ENCODE measurements at regions not wholly inside any gene's neighbourhood (a gene's known extent, or its start where the extent isn't known, plus 50 kb on each side); places are given as distances from the start of the nearest gene placed in this dataset.

DNA sequence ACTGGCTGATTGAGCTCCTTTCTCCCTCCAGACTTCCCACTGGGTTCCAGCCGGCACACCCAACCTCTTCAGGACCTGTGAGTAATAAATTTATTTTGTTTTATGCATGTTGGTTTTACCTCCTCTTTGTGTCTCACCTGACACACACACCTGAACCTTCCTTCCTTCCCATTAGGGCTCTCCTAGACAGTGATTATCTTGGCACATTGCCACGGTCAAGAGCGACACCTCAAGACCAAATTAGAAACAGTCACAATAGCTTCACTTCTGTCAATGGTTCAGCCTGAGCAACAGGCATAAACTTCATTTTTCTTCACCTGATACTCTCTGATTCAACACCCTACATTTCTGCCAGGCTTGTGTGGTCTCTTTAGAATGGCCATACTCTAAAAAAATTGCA lies 296.3 kb upstream of the SMARCA2 start:
- Histone ChIP-seq H3K4me2 (ENCODE audit: low read length) (no peak overlapping the region), H3K4me3 (ENCODE audit: low read depth, low read length) (no peak overlapping the region), H3K27me3 (ENCODE audit: control insufficient read depth, insufficient read depth, low read length) (no peaks in the 10 kb centered on the region), H3K9me3 (ENCODE audit: control insufficient read depth, low read length) (no peaks in the 10 kb centered on the region), H2AFZ (no peak overlapping the region), H3K9ac (no peak overlapping the region), H3K79me2 (no peaks in the 10 kb centered on the region), H3K36me3 (ENCODE audit: control insufficient read depth, insufficient read depth, low read length) (no peaks in the 10 kb centered on the region), H3K4me1 (no peaks in the 10 kb centered on the region), H3K27ac (no peak overlapping the region)
- TF ChIP-seq, protein P1, sequence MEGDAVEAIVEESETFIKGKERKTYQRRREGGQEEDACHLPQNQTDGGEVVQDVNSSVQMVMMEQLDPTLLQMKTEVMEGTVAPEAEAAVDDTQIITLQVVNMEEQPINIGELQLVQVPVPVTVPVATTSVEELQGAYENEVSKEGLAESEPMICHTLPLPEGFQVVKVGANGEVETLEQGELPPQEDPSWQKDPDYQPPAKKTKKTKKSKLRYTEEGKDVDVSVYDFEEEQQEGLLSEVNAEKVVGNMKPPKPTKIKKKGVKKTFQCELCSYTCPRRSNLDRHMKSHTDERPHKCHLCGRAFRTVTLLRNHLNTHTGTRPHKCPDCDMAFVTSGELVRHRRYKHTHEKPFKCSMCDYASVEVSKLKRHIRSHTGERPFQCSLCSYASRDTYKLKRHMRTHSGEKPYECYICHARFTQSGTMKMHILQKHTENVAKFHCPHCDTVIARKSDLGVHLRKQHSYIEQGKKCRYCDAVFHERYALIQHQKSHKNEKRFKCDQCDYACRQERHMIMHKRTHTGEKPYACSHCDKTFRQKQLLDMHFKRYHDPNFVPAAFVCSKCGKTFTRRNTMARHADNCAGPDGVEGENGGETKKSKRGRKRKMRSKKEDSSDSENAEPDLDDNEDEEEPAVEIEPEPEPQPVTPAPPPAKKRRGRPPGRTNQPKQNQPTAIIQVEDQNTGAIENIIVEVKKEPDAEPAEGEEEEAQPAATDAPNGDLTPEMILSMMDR (IDR thresholded peaks at IDR 0.05) = no peak

DNA sequence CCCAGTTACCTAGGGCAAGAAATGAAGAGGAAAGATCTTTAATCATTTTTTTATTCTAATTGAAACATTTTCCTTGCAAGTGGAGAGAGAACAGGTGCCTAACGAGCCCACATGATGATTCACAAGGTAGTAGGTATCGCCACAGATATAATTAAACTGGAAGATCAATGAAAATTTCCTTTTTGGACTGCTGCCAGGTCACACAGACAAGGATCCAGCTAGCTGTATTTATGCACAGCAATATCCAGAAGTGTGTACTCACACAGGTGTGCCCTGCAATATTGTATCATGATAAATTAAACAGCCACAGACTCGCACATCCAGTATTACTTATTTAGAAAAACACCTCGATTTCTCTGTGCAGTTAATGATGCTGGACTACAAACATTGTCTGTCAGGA lies 294.0 kb upstream of the SMARCA2 start:
- no peaks in the 10 kb centered on the region for H3K9me3 ChIP-seq (ENCODE audit: control insufficient read depth, low read length)
- H3K4me3 ChIP-seq (ENCODE audit: low read depth, low read length) = no peak overlapping the region
- no peaks in the 10 kb centered on the region for H3K27me3 ChIP-seq (ENCODE audit: control insufficient read depth, insufficient read depth, low read length)
- H2AFZ ChIP-seq = no peak overlapping the region
- H3K27ac ChIP-seq = no peak overlapping the region
- no peaks in the 10 kb centered on the region for H3K79me2 ChIP-seq
- TF ChIP-seq, protein P1 (IDR thresholded peaks at IDR 0.05) = no peak
- H3K9ac ChIP-seq = no peak overlapping the region
- no peaks in the 10 kb centered on the region for H3K4me1 ChIP-seq
- no peak overlapping the region for H3K4me2 ChIP-seq (ENCODE audit: low read length)
- no peaks in the 10 kb centered on the region for H3K36me3 ChIP-seq (ENCODE audit: control insufficient read depth, insufficient read depth, low read length)

DNA sequence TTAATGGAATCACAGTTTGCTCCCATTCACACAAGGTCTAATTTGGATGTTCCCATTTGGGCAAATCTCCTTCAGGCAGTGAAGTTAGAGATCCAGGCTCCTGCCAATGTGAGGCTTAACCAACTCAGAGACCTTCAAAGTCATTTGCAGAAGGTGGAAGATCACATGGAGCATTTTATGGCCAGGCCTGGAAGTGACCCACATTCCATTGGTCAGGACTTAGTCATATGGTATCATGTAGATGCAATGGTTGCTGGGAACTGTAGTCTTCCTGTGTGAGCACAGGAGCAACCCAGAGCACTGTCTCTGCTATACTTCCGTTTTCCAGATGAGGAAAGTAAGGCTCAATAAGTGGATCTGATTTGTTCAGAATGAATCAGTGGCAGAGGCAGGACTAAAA lies 292.7 kb upstream of the SMARCA2 start:
- Histone ChIP-seq H3K4me1 (no peaks in the 10 kb centered on the region), H3K36me3 (ENCODE audit: control insufficient read depth, insufficient read depth, low read length) (no peaks in the 10 kb centered on the region), H2AFZ (no peak overlapping the region), H3K27ac (no peak overlapping the region), H3K27me3 (ENCODE audit: control insufficient read depth, insufficient read depth, low read length) (no peaks in the 10 kb centered on the region), H3K9me3 (ENCODE audit: control insufficient read depth, low read length) (no peaks in the 10 kb centered on the region), H3K9ac (no peak overlapping the region), H3K4me3 (ENCODE audit: low read depth, low read length) (no peak overlapping the region), H3K79me2 (no peaks in the 10 kb centered on the region), H3K4me2 (ENCODE audit: low read length) (no peak overlapping the region)
- TF ChIP-seq, protein P1 (IDR thresholded peaks at IDR 0.05) = no peak

DNA sequence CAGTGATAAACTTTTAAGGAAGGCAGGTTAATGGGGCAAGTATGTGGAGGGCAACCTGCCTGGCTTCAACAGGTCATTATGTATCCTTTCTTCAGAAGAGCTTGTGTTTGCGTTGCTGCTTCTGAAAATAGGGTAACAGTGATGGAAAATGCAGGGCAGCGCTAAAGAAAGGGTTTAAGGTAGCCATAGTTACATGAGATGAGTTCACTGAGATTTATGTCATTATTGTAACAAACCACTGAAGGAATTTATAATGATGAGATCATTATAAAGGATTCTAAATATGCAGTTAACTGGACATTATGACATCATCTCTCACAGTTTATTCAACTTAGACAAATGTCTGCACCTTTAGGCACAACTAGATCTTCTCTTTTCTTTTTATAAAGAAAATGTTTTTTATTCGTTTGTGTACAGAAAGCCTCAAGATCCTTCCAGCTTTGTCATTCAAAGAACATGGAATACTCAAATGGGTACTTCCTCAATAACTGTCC lies 291.6 kb upstream of the SMARCA2 start:
- no peak overlapping the region for H3K9ac ChIP-seq
- H3K27ac ChIP-seq = no peak overlapping the region
- no peaks in the 10 kb centered on the region for H3K27me3 ChIP-seq (ENCODE audit: control insufficient read depth, insufficient read depth, low read length)
- no peak overlapping the region for H3K4me3 ChIP-seq (ENCODE audit: low read depth, low read length)
- H3K79me2 ChIP-seq = no peaks in the 10 kb centered on the region
- H2AFZ ChIP-seq = no peak overlapping the region
- H3K36me3 ChIP-seq (ENCODE audit: control insufficient read depth, insufficient read depth, low read length) = no peaks in the 10 kb centered on the region
- H3K4me2 ChIP-seq (ENCODE audit: low read length) = no peak overlapping the region
- H3K9me3 ChIP-seq (ENCODE audit: control insufficient read depth, low read length) = no peaks in the 10 kb centered on the region
- H3K4me1 ChIP-seq = no peaks in the 10 kb centered on the region
- TF ChIP-seq, protein P1 (IDR thresholded peaks at IDR 0.05) = no peak

DNA sequence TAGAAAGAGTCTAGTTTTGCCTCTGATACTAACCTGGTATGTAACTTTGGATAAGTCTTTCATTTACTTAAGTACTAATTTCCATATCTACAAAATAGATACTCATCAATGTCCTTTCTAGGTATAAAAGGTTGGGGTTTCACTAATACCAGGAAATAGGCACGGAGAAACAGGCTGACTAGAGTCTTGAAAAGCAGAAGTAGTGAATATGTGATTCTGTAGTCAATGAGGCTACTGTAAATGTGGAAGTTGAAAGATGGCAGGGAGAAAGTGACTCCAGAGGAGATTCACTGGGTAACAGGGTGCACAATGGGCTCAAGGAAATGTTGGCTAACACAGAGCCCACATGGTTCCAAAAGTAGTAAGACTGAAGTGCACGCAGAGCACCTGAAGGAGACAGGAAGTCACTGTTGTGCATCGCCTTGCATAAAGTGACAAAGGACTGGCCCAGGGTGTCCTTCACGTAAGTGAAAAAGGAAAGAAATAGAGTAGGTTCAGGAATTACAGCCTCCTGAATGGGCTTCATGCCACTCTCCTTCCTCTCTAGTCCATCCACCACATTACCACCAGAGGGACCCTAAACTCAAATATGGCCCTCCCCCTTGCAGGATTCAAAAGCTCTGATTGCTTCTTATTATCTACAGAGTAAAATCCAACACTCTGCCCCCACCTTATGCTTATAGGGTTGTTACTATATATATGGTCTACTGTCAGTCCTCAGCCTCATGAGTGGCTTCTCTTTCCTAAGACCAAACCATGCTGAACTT lies 288.0 kb upstream of the SMARCA2 start:
- H3K9ac ChIP-seq = no peak overlapping the region
- no peaks in the 10 kb centered on the region for H3K27me3 ChIP-seq (ENCODE audit: control insufficient read depth, insufficient read depth, low read length)
- no peaks in the 10 kb centered on the region for H3K36me3 ChIP-seq (ENCODE audit: control insufficient read depth, insufficient read depth, low read length)
- H3K4me3 ChIP-seq (ENCODE audit: low read depth, low read length) = no peak overlapping the region
- no peaks in the 10 kb centered on the region for H3K79me2 ChIP-seq
- H3K9me3 ChIP-seq (ENCODE audit: control insufficient read depth, low read length) = no peaks in the 10 kb centered on the region
- H3K4me1 ChIP-seq = no peaks in the 10 kb centered on the region
- no peak overlapping the region for H3K4me2 ChIP-seq (ENCODE audit: low read length)
- H2AFZ ChIP-seq = no peak overlapping the region
- H3K27ac ChIP-seq = no peak overlapping the region
- TF ChIP-seq, protein P1 (IDR thresholded peaks at IDR 0.05) = no peak

Data from parathyroid adenoma (tissue), 2 donors.